Stimulated activated CD8-positive, alpha-beta memory T cell treated with anti-CD3 and anti-CD28 coated beads, Interleukin-4, amount 100 ng/mL, for 48 hours (primary cell): ENCODE measurements at regions not wholly inside any gene's neighbourhood (a gene's known extent, or its start where the extent isn't known, plus 50 kb on each side); places are given as distances from the start of the nearest gene placed in this dataset.
"Not testable (repeated sequence)": the region's sequence is repeated elsewhere in the genome, so short reads cannot be mapped to it uniquely, and the experiment has no call there.

Source experiments
- DNase-seq: peaks from one replicate; pipeline ENCODE4 v3.0.0-alpha.2; 2020

DNA sequence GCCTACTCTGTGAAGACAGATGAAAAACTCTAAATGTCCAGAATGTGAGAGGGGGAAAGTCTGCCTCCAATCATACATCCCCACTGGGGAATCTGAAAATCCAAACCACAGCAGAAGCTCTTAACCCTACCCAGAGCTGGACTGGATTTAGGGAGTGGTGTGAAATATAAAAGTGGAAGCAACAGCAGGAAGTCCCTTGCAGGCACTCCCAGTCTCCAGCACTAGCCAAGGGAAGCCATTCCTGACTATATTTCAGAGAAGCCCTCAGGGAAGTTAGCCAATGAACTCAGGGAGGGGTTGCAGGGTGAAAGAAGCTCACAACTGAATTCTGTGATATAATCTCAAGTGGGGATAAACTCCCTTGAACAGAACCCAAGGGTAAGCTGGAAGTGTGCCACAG is 51.5 kb downstream of the CRPPA start:
- no peak for DNase-seq

DNA sequence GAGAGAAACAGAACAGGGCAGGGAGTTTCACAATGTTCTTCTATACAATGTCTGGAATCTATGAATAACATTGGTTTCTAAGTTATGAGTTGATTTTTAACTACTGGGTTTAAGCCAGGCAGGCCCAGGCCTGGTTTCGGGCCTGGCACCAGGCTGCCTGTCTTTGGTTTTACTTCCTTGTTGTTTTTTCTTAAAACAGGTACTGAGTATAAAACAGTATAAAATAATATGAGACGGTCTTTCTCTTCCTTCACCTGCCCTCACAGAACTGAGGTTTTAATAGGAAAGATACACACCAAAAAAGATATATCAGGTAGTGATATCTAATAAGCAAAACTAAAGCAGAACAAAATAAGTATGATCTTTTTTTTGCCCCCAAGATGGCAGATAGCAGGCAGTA is 52.0 kb downstream of the CRPPA start:
- not testable (repeated sequence) for DNase-seq

DNA sequence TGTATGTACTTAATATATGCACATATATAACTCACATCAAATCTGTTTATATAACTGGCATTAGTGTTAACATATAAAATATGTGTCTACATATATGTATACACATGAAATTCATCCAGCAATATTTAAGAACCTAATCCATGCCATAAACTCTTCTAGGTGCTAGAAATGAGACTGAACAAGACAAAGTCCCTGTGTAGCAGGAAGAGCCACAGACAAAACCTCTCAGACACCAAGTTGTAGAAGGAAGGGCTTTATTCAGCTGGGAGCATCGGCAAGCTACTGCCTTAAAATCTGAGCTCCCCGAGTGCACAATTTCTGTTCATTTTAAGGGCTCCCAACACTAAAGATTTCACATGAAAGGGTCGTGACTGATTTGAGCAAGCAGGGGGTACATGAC is 52.5 kb downstream of the CRPPA start:
- no peak for DNase-seq

DNA sequence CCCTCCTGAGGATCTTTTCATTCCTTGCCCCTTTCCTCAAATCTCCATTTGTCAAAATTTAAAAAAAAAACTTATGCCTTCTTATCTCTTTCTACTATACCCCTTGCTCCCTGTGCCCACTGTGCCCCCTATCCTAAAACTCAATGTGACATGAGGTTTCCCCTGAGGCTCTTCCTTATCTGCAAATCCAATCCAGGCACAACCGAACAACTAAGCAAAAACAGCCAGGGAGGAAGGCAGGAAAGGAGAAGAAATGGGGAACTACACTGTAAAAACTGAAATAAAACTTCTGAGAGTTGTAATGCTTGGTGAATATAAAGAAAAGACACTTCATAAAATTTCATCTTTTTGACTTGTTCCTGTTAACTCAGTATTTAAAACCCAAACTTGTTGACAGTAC is 54.2 kb downstream of the CRPPA start:
- no peak for DNase-seq

DNA sequence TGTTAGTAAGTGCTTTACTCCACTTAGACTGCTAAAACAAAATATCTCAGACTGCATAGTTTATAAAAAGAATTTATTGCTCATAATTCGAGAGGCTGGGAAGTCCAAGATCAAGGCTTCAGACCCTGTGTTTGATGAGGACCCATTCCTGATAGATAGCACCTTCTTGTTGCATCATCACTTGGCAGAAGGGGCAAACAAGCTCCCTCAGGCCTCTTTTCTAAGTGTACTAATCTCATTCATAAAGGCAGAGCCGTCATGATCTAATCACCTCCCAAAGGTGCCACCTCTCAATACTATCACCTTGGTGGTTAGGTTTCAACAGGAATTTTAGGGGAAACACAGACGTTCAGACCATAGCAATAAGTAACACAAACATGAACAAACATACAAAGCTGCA is 55.4 kb downstream of the CRPPA start:
- no peak for DNase-seq

DNA sequence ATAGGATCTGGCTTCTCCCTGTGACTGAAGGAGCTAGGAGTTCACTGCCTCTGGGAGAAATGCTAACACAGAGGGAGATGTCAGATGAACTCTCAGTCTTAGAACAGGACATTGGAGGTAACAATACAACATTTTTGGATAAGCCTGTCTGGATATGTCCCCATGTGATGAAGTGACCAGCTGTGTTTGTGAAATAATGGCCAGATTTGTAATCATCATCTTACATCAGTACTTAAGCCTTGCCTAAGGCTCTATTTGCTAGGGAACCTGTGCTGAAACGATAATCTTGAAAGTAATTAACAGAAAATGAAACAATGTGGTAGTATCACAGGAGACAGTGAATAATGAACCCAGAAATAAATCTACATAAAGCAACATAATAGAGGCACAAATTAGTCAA is 56.2 kb downstream of the CRPPA start:
- DNase-seq: no peak

DNA sequence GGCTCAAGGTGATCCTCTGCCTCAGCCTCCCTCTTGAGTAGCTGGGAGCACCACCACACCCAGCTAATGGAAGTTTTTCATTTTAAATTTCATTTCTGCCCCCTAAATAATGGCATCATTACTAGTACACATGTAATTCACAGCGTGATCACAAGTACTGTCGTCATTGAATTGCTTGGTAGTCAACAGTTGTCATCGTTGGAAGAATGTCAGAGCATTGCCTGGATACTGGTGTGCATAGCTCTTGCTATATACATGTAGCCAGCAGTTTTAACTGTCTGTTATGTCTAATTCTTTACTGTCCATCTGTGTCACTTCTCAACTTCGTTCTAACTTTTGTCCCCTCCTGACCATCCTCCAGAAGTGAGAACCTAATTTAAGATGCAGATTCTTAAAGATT is 62.1 kb downstream of the CRPPA start:
- no peak for DNase-seq

DNA sequence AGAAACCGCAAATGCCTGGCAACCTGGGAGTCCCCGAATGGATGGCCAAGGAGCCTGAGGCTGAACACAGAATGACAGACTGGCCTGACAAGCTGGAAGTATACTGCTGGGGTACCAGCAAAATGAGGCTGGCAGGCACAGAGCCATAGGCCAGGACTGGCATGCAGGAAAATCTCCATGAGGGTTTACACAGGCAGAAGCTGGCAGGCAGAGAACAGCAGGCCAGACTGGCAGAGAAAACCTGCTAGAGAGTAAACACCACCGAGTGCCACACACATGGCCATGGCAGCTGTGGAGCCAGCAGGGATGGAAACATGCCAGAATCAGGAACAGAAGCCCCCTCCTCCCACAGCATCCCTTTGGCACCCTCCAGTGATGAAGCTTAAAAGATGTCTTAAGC is 63.4 kb downstream of the CRPPA start:
- DNase-seq: no peak

DNA sequence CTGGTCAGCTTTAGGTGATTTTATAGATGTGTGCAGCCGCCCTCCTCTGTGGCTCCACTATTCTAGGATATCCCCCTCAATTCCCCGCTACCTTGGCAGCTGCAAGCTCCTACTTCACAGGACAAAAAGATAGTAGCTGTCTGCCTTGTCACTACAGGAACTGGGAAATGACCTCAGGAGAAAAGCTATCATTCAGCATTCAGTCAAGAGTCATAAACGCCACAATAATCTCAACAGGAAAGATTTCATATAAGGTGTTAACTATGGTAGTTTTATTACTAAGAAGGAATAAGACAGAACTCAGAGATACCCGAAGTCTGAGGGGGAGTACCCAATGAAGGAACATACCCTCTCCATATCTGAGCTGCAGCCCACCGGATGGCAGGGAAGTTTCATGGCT is 63.9 kb downstream of the CRPPA start:
- DNase-seq: no peak

DNA sequence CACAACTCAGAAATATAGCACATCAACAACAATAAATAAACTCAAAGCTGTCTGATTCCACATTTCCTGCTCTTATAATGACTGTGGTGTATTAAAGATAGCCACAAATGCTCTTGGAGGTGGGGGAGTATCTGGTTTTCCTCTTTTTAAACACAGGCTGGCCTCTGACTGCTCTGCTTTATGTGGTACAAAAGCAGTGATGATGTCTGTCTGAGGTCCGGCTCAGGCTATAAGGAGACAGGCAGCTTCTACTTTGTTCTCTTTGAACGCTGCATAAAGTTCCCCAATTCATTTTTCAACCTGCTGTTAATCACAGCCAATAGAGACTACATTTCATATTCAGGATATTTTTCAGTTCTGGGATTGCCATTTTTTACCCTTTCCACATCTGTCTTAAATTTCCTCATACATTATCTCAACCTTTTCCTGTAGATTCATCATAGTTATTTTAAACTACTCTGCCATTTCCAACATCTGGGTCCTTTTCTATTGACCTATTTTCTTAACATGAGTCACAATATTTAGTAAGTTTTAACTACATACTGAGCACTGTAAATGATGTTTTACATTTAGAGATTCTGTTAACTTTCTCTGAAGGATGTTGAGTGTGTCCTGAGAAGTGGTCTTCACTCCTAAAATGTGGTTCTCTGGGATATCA is 64.9 kb downstream of the CRPPA start:
- DNase-seq: no peak

DNA sequence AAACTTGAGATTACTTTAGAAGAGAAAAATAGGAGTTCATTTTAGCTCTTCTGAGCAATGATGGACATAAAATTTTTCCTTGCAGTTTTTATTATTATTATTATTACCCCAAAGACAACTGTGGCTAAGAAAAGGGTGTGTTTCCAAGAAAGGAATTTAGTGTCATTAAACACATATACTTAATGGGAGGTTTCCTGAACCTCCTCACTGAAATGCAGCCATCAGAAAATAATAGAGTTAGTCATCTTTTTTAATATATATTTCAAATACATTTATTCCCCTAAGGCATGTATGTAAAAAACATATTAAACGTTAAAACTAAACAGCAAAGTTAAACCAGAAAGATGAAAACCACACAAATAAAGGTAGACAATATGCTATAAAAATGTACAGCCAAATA is 66.8 kb downstream of the CRPPA start:
- no peak for DNase-seq

DNA sequence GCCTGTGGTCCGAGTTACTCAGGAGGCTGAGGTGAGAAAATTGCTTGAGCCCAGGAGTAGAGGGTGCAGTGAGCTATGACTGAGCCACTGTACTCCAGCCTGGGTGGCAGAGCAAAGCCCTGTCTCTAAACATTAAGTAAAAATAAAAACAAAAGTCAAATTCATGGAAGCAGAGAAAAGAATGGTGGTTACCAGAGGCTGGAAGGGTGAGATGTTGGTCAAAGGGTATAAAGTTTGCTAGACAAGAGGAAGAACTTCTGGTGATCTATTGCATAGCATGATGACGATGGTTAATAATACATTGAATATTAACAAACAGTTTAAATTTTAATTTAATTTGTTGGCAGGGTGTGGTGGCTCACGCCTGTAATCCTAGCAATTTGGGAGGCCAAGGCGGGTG is 68.1 kb downstream of the CRPPA start:
- DNase-seq: no peak

DNA sequence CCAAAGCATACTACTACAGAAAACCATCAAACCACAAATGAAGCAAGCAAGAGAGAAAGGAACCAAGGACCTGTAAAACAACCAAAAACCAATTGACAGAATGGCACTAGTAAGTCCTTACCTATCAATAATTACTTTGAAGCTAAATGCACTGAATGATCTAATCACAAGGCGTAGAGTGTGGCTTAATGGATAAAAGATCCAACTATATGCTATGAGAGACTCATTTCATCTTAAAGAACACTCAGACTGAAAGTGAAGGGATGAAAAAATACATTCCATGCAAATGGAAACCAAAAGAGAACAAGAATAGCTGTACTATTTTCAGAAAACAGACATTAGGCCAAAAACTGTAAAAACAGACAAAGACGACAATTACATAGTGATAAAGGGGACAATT is 70.7 kb downstream of the CRPPA start:
- no peak for DNase-seq

DNA sequence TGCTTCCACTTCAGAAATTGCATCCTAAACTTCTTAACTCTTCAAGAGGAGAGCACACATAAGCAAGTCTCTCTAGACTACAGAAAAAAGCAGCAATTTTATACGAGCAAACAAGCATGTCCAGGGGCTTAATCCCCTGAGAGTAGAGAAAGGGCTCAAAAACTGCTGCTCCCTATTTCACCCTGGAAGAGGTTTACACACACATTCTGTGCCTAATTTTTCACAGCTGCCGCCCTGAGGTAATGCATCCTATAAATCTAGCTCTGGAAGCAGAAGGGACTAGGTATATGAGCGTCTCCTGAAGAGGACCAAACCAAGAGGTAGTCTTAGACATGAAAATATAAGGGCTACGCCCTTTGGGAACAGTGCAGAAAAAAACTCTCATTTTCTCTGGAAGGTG is 73.1 kb downstream of the CRPPA start:
- no peak for DNase-seq

DNA sequence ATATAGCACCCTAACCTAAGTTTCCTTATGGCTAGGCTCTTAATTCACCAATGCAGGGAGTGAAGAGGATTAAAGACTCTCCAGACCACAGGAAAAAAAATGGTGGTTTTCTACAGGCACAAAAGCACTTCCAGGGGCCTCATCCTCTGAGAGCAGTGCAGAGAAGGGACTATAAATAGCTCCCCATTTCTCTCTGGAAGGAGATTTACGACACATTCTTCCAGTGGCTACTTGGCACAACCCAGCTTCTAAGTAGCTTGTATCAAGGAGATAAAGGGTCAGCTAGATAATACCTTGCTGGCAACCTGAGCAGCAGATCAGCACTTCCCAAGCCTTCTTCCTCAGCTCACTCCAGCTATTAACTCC is 73.5 kb downstream of the CRPPA start:
- DNase-seq: no peak

DNA sequence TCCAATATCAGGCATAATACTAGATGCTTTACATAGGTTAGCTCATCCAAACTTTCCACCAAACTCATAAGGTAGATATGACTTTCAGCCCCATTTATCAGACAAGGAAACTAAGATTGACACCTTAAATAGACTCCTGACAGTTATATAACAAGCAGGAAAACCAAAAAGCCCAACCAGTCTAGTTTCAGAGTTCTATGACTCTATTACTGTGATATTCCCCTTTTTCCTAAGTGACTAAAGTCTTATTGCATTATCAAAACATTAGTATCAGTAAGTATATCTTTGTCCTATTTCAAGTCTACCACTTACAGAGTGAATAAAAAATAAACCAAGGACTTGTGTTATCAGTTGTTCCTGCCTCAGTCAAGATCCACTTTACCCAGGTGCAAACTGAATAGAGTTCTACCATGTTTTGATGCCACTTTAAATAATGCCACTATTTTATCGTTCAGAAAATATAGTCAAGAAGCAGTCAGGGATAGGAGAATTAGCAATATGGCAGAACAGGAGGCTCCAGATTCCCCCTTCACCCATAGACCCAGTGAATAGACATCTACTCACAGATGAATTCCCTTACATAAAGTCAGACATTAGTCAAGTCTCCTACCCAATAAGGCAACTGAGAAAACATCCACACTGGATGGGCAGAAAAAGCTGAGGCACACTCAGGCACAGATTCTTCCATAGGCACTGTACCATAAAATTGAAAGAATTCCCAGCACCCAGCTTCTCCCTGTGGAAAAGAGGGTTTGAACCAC is 74.1 kb downstream of the CRPPA start:
- DNase-seq: no peak

DNA sequence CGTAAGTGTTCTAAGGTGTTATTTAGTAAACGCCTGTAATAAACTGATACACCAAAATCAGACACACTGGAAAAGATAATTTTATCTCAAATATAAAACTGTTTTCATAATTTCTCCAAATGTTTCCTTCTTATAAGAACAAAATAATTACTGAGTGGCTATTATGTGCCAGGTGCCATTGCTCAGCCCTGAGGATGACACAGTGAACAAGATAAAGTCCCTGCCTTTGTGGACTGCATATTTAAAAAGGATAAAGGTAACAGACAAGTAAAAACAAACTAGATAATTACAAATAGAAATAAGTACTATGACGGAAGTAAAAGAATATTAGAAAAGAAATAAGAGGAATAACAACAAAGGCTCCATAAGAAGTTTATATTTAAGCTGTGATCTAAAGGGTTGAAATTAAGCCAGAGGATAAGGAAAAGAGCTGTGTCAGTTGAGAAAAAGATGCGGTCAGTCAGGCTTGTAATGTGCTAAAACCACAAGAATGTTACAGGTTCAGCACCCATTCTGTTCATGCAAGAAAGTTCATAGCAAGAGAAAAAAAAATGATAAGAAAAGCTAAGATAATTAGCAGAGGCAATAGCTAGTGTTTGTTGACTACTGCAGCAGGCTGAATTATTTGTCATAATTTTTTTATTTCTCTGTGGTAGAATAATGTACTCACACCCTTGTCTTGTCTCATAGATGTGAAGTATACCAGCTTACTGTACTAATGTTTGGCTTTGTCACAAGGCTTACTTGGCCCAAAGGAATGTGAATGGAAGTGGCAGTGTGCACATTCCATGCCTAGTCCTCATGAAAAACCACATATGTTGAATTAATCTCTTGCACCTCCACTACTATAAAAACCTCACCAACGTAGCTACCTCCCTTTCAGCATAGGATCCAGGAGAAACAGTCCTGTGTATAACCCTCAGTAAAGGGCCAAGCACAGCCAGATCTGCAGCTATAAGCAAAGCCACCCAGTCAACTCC is 75.1 kb downstream of the CRPPA start:
- DNase-seq: no peak

DNA sequence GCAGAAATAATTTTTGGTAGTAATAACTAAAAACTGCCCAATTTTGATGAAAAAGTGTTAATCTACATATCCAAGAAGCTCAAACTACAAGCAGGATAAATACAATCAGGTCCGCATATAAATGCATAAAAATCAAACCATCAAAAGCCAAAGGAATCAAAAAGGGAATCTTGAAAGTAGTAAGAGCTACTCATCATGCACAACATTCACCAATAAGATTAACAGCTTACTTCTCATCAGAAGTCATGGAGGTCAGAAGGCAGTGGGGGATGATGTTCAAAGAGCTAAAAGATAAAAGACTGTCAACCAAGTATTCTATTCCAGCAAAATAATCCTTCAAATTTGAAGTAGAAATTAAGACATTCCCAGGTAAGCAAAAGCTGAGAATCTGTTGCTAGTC is 76.4 kb downstream of the CRPPA start:
- DNase-seq: no peak

DNA sequence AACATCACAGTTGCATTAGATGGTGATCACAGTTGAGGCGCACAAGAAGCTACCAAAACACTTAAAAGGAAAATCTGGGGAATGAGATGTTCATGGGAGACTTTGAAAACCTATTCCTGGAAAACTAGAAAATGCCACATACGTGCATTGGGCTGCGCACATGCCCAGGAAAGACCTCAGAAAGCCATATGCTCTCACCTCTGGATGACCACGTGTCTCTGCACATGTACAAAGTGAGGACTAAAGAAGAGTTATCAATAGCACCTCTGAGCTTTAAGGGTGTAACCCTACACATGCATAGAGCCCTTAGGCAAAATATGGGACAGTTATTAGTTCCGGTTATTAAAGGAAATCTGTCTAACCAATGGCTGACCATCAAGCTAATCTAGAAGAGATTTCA is 77.7 kb downstream of the CRPPA start:
- no peak for DNase-seq

DNA sequence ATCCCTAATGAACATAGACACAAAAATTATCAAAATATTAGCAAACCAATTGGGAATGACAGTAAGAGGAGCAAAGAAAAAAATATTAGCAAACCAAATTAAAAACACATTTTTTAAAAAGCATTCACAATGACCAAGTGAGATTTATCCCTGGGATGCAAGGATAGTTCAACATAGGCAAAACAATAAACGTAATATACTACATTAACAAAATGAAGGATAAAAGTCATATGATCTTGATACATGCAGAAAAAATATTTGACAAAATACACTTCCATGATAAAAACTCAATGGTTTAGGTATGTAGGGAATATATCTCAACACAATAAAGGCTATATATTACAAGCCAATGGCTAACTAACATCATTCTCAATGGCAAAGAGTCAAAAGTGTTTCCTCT is 83.3 kb downstream of the CRPPA start:
- DNase-seq: no peak

DNA sequence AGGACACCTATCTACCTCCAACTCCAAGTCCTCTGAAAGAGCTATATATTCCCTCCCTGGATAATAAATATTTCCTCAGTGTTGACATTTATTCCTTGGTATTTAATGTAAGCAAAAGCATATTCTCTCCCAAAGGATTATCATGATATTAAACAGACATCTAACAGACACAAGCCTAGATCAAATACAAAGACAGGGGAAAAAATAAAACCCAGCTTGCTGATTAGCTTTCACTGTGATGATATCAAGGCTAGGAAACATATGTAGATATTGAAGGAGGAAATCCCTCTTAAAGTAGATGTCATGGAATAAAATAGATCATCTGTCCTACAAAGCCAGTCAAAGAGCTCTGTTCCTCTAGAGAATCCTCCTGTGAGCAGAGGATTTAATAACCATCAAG is 95.2 kb downstream of the CRPPA start:
- no peak for DNase-seq

DNA sequence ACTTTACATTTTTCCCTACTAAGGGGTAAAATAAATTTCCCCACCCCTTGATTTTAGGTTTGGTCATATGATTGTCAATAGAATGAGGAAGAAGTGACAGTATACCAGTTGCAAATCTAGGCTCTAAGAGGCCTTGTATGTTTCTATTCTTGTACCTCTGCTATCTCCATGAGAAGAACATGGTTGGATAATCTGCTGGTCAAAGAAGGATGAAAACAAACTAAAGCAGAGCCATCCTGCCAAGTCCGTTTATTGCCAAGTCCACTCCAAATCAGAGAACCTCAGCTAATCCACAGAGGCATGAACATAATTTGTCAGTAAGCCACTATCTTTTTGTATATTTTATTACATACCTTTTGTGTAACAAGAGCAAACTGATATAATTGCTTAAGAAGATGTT is 98.0 kb downstream of the CRPPA start:
- DNase-seq: no peak

DNA sequence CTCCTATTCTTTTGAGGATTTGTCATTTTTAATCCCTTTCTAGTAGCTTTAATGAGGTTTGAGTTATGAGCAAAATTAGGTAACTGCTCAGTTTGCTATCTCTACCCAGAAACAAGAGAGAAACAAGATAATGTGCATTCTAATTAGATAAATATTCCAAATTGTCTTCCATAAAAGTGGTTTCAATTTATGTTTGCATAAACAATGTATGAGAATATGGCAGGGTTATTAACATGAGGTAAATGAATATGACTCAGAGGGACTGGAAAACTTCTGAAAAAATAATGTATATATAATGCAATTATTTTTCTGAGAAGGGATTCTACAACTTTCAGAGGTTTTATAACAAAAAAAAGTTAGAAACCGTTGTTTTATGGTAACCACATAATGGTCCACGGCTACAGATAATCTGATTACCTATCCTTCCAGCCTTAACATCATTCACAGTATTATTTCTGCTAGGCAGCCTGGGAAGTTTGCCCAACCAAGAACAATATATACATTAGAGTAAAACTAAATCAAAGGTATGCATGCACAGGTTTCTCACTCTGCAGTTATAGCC is 101.2 kb downstream of the CRPPA start:
- DNase-seq: no peak
